NCI-H2196 (cell line): ENCODE measurements at regions not wholly inside any gene's neighbourhood (a gene's known extent, or its start where the extent isn't known, plus 50 kb on each side); places are given as distances from the start of the nearest gene placed in this dataset.

Source experiments
- DNase-seq: peaks from one replicate; lab custom pipeline; 2025; ENCODE audit not compliant: unreplicated experiment; lab: John Stamatoyannopoulos, UW

- no peak for DNase-seq
Observed at GRCh38 chr1:191959856-191960255, 198.4 kb upstream of the RGS18 start.

GRCh38 chr1:191963286-191963685 lies 195.0 kb upstream of the RGS18 start:
- DNase-seq: no peak

- no peak for DNase-seq
Observed at GRCh38 chr1:191963781-191964455, 194.3 kb upstream of the RGS18 start.

- DNase-seq: no peak
Observed at GRCh38 chr1:191969290-191969689, 189.0 kb upstream of the RGS18 start.

GRCh38 chr1:191970116-191970515 lies 188.1 kb upstream of the RGS18 start:
- no peak for DNase-seq

- DNase-seq: no peak
Observed at GRCh38 chr1:191971447-191971846, 186.8 kb upstream of the RGS18 start.

GRCh38 chr1:191974004-191974403 lies 184.3 kb upstream of the RGS18 start:
- no peak for DNase-seq

- no peak for DNase-seq
Observed at GRCh38 chr1:191977874-191978506, 180.3 kb upstream of the RGS18 start.

GRCh38 chr1:191984856-191985255 lies 173.4 kb upstream of the RGS18 start:
- no peak for DNase-seq

- no peak for DNase-seq
Observed at GRCh38 chr1:191992118-191992517, 166.1 kb upstream of the RGS18 start.

- DNase-seq: no peak
Observed at GRCh38 chr1:191993549-191993948, 164.7 kb upstream of the RGS18 start.

GRCh38 chr1:192002063-192002462 lies 156.2 kb upstream of the RGS18 start:
- no peak for DNase-seq

GRCh38 chr1:192003295-192004077 lies 154.8 kb upstream of the RGS18 start:
- no peak for DNase-seq

GRCh38 chr1:192005976-192006375 lies 152.3 kb upstream of the RGS18 start:
- no peak for DNase-seq

GRCh38 chr1:192008281-192008825 lies 149.9 kb upstream of the RGS18 start:
- DNase-seq: no peak

GRCh38 chr1:192010406-192010805 lies 147.9 kb upstream of the RGS18 start:
- no peak for DNase-seq

- no peak for DNase-seq
Observed at GRCh38 chr1:192011525-192011924, 146.7 kb upstream of the RGS18 start.

- DNase-seq: no peak
Observed at GRCh38 chr1:192022827-192023226, 135.4 kb upstream of the RGS18 start.

GRCh38 chr1:192024881-192025280 lies 133.4 kb upstream of the RGS18 start:
- DNase-seq: no peak

- DNase-seq: no peak
Observed at GRCh38 chr1:192038567-192038966, 119.7 kb upstream of the RGS18 start.

- DNase-seq: no peak
Observed at GRCh38 chr1:192045131-192045530, 113.1 kb upstream of the RGS18 start.

GRCh38 chr1:192053531-192053971 lies 104.7 kb upstream of the RGS18 start:
- DNase-seq: no peak
